ENCODE measurements at regions not wholly inside any gene's neighbourhood (a gene's known extent, or its start where the extent isn't known, plus 50 kb on each side); places are given as distances from the start of the nearest gene placed in this dataset.

- ChIA-PET RAD21 (ENCODE audit: unreplicated experiment) (no interaction called here), CTCF (interaction anchor here (1.0 kb wide), 1 partner anchor 36 kb away, joined by 3 read pairs; no protein-coding TSS in a partner anchor), SMC1A (ENCODE audit: uncharacterized antibody, unreplicated experiment) (no interaction called here), POLR2A (no interaction called here)
- Histone ChIP-seq H3K36me3 (ENCODE audit: control insufficient read depth in 2 of 2, insufficient read depth in 2 of 2, low read length in 1 of 2) (no peaks in the 10 kb centered on the region), H3K27me3 (replicated peaks in 1 of 2; ENCODE audit: control insufficient read depth in 2 of 2, insufficient read depth in 2 of 2, low read length in 1 of 2) (no peaks in the 10 kb centered on the region), H4K20me1 (ENCODE audit: control insufficient read depth, insufficient read depth) (no peaks in the 10 kb centered on the region), H3K27ac (ENCODE audit: control insufficient read depth, insufficient read depth) (no peak overlapping the region), H2AFZ (ENCODE audit: control insufficient read depth, low read depth, low read length) (no peak overlapping the region), H3K4me1 (ENCODE audit: control insufficient read depth, insufficient read depth, low read length) (no peaks in the 10 kb centered on the region), H3K79me2 (ENCODE audit: control insufficient read depth, insufficient read depth, low read length) (no peaks in the 10 kb centered on the region), H3K4me2 (ENCODE audit: control insufficient read depth, insufficient read depth) (no peak overlapping the region), H3K9ac (ENCODE audit: control insufficient read depth, insufficient read depth, low read length) (no peak overlapping the region), H3K4me3 (no peak overlapping the region), H3K9me3 (replicated peaks; ENCODE audit: control insufficient read depth, insufficient read depth, low read length) (no peaks in the 10 kb centered on the region)
- DNase-seq (ENCODE audit: low read depth, low spot score) (no peak), FAIRE-seq (no peak), ATAC-seq (no peak)
- BruUV-seq (replicated peaks) = no TSS peak
- in situ Hi-C loops (cut with MboI) = no loop called here
- TF ChIP-seq NBN (IDR thresholded peaks at IDR 0.05) = no peak
- no peak for TF ChIP-seq CHD1 (IDR thresholded peaks at IDR 0.05; ENCODE audit: low read depth, low read length)
- TF ChIP-seq JUNB (IDR thresholded peaks at IDR 0.05) = no peak
- TF ChIP-seq WRNIP1 (IDR thresholded peaks at IDR 0.05; ENCODE audit: borderline replicate concordance, low read depth, low read length) = no peak
- no peak for TF ChIP-seq NRF1 (conservative IDR thresholded peaks at IDR 0.05; ENCODE audit: low read depth, low read length)
- TF ChIP-seq SRF (IDR thresholded peaks at IDR 0.05; ENCODE audit: low read depth in 2 of 2, low read length in 2 of 2) = no peak
- TF ChIP-seq SIN3A (IDR thresholded peaks at IDR 0.05; ENCODE audit: low read depth, low read length) = no peak
- TF ChIP-seq POLR2AphosphoS5 (IDR thresholded peaks at IDR 0.05; ENCODE audit: low read length) = no peak
- no peak for TF ChIP-seq PML (IDR thresholded peaks at IDR 0.05; ENCODE audit: low read length)
- intact Hi-C loops (cut with micrococcal nuclease; ENCODE audit: unreplicated experiment) = no loop called here
- WGBS (ENCODE audit: insufficient coverage, insufficient replicate concordance, low lambda C conversion rate, missing lambda C conversion rate) = 0% methylated on average over 2 of the region's 2 CpGs
These were observed 90.0 kb downstream of the OXGR1 start for GRCh38 chr13:96904232-96904631.

- 19% methylated on average over 2 of the region's 2 CpGs for WGBS (ENCODE audit: insufficient coverage, insufficient replicate concordance, low lambda C conversion rate, missing lambda C conversion rate)
- no TSS peak for BruUV-seq (replicated peaks)
These were observed 91.2 kb downstream of the OXGR1 start for GRCh38 chr13:96903085-96903484.

More at GRCh38 chr13:96903085-96903484, 91.2 kb downstream of the OXGR1 start:
- CTCF ChIA-PET = interaction anchor here (1.0 kb wide), 1 partner anchor 35 kb away, joined by 3 read pairs; no protein-coding TSS in a partner anchor
- intact Hi-C loops (cut with micrococcal nuclease; ENCODE audit: unreplicated experiment) = no loop called here
- Histone ChIP-seq H3K9ac (ENCODE audit: control insufficient read depth, insufficient read depth, low read length) (no peak overlapping the region), H3K27me3 (replicated peaks in 1 of 2; ENCODE audit: control insufficient read depth in 2 of 2, insufficient read depth in 2 of 2, low read length in 1 of 2) (no peaks in the 10 kb centered on the region), H3K9me3 (replicated peaks; ENCODE audit: control insufficient read depth, insufficient read depth, low read length) (no peaks in the 10 kb centered on the region), H3K27ac (ENCODE audit: control insufficient read depth, insufficient read depth) (no peak overlapping the region), H3K4me1 (ENCODE audit: control insufficient read depth, insufficient read depth, low read length) (no peaks in the 10 kb centered on the region), H3K36me3 (ENCODE audit: control insufficient read depth in 2 of 2, insufficient read depth in 2 of 2, low read length in 1 of 2) (no peaks in the 10 kb centered on the region), H3K4me2 (ENCODE audit: control insufficient read depth, insufficient read depth) (no peak overlapping the region), H2AFZ (ENCODE audit: control insufficient read depth, low read depth, low read length) (no peak overlapping the region), H3K4me3 (no peak overlapping the region), H3K79me2 (ENCODE audit: control insufficient read depth, insufficient read depth, low read length) (no peaks in the 10 kb centered on the region), H4K20me1 (ENCODE audit: control insufficient read depth, insufficient read depth) (no peaks in the 10 kb centered on the region)
- RAD21 ChIA-PET (ENCODE audit: unreplicated experiment) = no interaction called here
- ATAC-seq = no peak
- SMC1A ChIA-PET (ENCODE audit: uncharacterized antibody, unreplicated experiment) = no interaction called here
- POLR2A ChIA-PET = no interaction called here
- FAIRE-seq = no peak
- in situ Hi-C loops (cut with MboI) = no loop called here
- DNase-seq (ENCODE audit: low read depth, low spot score) = no peak
- TF ChIP-seq BRCA1 (IDR thresholded peaks at IDR 0.05; ENCODE audit: low read depth, low read length) = no peak
- no peak for TF ChIP-seq BACH1 (IDR thresholded peaks at IDR 0.05; ENCODE audit: borderline replicate concordance)
- TF ChIP-seq CHD1 (IDR thresholded peaks at IDR 0.05; ENCODE audit: low read depth, low read length) = no peak
- no peak for TF ChIP-seq ETV6 (conservative IDR thresholded peaks at IDR 0.05 in 1 of 2, IDR thresholded peaks at IDR 0.05 in 1 of 2; ENCODE audit: borderline replicate concordance in 1 of 2, low read depth in 1 of 2)
- TF ChIP-seq POU2F2 (IDR thresholded peaks at IDR 0.05; ENCODE audit: borderline replicate concordance, low read depth, low read length) = no peak
